IPS-NIHi7 (cell line): ENCODE measurements at regions not wholly inside any gene's neighbourhood (a gene's known extent, or its start where the extent isn't known, plus 50 kb on each side); places are given as distances from the start of the nearest gene placed in this dataset.

Source experiments
- DNase-seq: peaks from one replicate; pipeline ENCODE4 v3.0.0; 2012; ENCODE audit warnings: mixed read lengths; ENCODE audit errors: extremely low spot score

DNA sequence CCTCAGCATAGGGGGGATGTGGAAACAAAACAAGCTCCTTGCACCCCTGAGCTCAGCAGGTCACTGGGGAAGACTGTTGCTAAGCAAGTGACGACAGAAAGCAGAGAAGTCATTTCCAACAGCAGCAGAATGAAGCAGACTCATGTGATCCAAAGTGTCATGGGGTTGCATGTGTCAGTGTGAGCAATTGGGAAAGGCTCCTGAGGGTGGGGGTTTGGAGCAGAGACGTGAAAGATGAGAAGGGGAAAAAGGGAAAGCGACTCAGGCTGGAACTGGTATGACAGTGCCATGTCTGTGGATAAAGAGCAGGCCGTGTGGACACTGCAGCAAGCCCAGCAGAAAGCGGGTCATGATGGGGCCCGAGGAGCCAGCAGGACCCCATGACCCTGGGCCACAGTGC is 363.9 kb downstream of the PREX1 start:
- DNase-seq, result no peak

DNA sequence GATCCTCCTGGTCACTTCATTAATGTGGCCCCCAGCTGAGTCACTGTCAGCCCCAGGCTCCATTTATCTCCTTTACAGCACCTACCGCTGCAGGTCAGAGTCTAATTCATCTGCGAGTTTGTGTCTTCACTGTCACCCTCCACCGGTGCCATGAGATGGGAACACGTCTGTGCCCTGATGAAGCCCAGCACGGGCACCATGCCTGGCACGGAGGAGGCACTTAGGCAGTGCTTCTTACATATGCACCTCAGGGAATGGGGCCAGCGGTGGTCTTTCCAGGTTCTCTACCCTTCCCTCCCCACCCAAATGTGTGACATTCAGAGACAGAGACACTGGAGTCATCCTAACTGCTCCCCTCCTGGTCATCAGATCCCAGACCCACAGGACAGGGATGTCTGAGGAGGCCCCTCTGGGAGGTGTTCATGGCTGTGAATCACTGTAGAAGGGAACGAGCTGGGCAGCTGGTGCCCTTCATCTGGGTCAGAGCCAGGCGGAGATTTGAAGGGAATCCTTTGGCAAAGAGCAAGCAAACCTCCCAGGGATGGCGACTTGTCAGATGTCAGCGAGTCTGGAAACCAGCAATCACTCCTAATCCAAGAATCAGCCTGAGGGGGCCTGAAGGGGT is 364.6 kb downstream of the PREX1 start:
- DNase-seq, result no peak

DNA sequence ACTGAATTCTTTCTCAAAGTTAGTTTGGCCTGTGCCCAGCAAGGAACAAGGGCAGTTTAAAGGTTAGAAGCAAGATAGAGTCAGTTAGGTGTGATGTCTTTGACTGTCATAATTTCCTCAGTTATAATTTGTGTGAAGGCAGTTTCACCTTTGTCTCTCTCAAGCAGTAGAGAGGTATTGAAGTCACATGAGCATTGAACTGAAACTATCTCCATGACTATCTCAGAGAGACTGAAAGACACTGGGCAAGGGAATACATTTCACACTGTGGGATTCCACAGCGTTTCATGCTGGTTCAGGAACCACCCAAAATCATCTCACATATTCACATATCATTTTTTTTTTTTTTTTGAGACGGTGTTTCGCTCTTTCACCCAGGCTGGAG is 366.1 kb downstream of the PREX1 start:
- no peak for DNase-seq

DNA sequence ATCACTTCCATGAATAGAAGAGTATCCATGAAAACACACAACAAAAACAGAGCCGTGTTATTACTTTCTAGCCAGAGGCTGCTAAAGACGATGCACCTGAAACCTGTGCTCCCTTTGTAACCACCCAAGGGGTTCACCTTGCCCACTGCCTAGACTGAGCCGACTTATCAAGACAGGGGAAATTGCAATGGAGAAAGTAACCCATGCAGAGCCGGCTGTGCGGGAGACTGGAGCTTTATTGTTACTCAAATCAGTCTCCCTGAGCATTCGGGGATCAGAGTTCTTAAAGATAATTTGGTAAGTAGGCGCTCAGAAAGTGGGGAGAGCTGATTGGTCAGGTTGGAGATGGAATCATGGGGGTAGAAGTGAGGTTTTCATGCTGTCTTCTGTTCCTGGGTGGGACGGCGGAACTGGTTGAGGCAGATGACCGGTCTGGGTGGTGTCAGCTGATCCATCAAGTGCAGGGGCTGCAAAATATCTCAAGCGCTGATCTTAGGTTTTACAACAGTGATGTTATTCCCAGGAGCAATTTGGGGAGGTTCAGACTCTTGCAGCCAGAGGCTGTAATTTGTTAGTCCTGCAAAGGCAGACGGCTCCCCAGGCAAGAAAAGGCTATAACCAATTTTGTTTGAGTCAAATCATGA is 366.6 kb downstream of the PREX1 start:
- no peak for DNase-seq

DNA sequence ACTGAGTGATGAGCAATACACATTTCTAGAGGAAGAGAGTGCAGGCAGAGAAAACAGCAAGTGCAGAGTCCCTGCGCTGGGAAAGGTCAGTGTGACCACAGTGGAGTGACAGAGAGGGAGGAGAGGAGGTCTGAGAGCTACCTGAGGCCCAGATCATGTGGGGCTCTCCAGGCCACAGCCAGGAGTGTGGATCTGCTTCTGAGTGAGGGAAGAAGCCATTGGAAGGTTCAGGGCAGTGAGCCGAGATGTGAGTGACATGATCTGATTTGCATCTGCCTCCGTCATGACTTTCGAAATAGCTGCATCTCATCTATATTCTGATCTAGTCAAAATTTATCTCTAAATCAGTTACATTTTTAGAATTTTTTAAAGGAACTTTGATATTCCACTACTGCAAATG is 367.1 kb downstream of the PREX1 start:
- no peak for DNase-seq

DNA sequence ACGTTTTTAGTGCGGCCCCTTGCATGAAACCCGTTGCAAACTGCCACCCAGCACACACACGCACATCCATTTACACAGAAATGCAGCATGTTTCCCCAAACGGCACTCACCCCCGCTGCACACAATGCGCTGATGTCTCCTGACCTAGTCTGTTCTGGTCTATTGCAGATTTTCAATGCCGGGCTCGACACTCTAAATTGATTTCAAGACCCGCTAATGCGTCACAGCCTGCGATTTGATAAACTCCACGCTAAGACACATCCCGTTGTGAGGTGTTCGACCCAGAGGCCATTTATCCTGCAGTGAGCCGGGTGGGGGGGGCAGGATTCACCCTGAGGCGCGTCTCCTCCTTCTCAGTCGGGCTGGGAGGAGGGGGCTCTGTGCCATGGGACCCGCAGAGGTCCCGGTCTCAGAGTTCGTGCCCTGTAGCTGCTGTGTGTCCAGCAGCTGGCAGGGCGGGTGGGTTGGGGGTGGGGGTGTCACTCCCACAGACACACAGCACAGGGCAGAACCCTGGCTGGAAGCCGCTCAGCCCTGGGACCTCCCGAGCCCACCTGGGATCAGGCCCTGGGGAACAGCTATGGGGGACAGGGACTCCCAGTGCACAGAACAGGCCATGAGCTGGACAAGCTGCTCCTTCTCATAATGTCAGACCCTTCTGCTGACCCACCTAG is 367.9 kb downstream of the PREX1 start:
- no peak for DNase-seq

DNA sequence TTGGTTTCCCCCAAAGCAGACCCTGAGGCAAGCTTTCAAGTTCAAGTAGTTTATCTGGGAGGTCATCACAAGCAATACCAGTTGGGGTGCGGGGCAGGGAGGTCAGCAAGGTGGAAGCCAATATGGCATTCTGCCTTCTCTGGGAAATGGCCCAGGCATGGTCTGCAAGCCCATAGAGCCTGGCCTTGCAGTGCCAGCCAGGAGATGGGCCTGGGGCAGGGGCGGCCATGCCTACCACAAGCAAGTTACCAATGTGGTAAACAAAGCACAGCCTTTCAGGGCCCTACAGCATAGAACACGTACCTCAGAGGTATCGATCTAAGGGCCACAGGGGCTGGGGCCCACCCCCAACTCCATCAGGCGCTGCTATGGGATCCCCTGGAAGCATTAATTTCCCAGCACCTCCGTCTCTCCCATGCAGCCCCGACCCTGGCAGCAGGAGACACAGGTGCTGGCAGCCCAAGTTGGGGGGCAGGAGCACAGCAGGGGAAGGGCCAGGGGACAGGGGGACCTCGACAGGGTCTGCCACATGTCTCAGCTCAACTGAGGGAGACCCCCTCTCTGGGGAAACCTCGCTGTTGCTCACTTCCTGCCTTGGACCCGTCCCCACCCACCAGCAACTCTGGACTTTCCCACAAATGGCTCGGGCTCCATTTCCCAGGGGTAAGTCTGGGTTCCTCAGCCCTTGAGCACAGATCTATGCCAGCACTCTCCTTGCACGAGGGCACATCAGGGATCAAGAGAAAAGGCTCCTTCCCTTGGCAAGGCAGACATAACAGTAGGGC is 369.0 kb downstream of the PREX1 start:
- no peak for DNase-seq

DNA sequence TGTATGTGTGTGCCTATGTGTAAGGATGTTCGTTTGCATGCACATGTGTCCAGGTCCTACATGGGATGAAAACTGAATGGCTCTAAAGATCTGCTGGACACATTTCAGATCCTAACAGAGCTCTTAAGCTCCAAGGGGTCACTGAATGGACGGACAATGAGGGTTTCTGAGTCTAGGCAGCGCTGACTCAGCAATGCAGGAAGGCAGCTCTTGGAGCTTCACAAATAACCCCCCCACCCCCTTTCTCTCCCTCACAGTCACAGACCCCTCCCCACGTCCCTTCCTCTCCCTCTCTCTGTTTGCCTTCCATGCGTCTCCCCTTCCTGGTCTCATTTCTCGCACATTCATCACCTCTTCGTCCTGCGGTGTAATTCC is 369.8 kb downstream of the PREX1 start:
- no peak for DNase-seq

DNA sequence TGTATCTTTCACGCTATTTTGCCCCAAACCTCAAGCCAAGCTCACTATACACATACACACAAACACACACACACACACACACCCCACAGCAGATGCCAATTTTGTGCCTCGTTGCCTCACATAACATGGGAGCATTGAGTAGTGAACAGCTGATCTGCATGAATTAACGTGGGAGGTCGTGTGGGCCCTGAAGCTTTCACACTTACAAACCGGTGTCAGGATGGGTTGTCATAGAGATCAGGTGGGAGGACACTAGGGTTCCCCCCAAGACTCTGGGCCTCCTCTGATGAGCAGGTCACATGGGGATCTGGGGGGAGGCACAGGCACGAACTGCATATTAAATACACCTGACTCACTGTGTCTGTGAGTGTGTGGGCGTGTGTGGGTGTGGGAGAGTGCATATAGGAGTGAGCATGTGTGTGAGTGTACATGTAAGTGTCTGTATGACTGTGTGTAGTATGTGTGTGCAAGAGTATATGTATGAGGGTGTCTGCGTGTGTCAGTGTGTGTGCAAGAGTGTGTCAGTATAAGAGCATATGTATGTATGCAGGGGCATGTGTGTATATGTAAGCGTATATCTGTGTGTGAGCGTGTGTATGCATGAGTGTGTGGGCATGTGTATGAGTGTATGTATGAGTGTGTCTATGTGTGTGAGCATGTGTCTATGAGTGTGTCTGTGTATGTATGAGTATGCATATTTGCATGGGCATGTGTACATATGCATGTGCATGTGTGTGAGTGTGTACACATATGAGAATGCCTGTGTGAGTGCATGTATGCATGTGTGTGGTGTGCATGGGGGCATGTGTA is 370.4 kb downstream of the PREX1 start:
- no peak for DNase-seq

DNA sequence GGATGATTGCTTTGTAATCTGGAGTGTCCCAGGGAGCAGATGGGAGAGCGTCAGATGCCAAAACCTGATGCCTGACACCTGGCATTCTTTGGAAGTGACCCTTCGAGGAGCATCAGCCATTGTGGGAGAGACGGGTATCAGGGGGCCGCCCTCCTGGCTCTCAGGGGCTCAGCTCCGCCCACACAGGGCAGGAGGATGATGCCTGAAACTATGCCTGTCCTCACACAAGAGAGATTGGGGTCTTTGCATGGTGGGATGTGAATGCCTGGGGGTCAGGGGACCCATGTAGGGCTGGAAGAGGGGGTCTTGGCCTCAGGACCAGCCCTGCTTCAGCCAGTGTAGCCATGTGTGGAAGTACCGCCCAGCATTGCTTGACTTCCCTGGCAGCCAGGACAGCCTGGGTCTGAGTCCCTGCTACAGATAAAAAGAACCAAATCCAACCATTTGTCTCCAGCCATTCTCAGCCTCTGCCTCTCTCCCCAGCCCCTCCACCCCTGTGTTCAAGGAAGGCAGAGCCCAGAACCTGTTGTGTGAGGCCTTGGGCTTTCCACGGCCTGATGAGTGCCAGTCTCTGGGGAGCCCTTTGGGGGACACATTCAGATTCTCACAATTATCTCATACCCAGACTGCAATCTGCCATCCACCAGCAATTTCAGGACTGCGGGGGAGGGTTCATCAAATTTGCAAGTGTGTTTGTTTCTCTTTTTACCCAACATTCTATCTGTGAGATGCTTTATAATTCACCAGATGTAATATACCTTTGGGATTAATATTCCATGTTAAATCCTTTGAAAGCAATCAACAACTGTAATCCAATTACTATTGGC is 371.2 kb downstream of the PREX1 start:
- DNase-seq, result peak; percentile 41

DNA sequence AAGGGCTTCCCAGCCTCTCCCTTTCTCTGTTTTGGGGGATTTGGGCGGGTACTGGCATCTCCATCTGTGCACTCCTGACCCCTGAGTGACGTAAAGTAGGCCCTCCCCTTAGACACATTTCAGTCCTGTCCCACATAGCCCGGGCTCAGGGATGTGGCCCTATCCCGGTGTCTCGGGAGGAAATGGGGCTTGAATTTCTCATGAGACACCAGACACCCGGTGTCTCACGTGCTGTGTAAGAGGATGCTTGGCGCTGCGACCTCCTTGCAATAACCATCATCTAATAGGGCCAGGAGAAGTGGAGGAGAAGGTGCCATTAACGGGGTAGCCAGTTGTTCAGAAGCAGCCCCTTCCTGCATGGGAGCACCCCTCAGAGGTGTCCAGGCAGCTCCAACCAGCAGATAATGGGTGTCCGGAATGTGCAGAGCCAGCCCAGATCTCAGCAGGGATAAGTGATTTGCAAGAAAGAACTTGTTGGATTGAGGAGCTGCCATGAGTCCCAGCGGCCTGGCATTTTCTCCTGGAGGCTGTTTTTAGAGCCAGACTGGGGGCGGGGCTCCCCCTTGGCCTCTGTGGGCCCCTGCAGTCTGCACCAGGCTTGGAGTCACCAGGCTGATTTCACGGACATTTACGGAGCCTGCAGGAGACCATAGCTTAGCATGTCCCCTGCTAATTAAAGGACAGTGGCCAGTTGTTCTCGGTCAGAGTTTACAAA is 372.0 kb downstream of the PREX1 start:
- DNase-seq, result no peak

DNA sequence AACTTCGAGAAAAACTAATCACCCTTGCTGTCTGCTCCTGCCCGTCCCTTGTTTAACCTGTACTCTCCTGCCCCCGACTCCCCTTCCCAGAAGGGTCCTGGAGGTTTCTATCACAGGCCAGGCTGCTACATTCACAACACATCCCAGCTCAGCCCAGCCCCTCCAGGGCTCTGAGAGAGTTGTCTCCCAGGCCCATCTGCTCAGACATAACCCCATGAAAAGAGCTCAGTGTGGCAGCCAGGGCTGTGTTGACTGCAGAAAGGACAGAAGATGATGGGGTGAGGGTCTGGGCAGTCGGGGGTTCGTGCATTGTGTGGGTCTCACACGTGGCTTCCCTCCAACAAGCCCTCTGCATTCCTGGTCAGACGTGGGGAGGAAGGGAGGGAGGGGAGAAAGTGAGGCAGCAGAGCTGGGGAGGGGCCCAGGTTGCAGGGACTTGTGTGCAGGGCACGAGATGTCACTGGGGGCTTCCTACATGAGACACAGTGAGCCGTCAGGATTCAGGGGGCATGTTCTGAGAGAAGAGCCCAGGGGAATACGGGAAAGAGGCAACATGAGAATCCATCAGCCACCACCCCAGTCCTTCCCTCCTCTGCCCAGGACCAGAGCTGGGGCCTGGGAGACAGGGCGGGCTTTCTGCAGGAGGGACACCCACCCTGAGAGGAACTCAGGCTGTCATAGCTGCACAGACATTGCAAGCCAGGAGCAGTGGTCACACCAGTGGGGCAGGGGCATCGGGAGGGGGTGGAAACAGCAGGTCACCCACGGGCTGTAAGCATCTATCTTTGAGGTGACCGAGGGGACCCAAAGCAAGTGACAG is 372.9 kb downstream of the PREX1 start:
- no peak for DNase-seq

DNA sequence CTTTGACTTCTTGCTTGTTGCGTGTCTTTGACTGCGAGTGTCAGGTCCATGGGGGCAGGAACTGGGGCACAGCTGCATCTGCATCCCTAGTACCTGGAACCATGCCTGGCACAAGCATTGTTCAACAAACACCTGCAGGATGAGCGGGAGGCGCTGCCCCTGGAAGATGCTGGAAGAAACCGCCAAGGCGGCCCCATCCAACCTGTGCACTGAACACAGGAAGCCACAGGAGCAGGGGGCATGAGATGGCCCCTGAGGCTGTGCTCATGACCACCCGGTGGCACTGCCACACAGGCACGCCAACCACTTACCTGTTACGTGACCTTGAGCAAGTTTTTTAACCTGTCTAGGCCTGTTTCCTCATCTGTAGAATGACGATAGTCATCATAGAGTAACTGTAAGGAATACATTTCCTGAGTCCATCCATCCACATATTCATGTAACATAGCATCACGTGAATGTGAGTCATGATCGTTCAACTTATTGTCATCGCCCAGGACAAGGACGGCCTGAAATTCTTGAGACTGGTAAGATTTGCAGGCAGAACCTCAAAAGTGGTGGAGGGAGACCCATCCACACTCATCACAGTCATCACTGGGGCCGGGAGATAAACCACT is 374.2 kb downstream of the PREX1 start:
- no peak for DNase-seq

DNA sequence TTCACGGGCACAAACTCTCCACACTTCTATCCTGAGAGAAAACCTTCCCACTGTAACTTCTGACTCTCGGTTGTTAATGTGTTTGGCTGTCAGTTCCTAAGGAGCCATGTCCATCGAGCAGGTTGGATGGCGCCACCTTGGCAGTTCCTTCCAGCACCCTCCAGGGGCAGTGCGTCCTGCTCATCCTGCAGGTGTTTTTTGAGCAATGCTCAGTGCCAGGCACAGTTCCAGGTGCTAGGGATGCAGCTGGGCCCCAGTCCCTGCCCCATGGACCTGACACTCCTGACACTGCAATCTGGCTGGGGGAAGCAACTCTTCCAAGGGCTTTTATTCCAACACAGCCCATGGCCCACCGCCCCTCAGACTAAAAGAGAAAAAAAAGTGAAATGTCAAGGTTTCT is 376.4 kb downstream of the PREX1 start:
- peak; percentile 41 for DNase-seq

DNA sequence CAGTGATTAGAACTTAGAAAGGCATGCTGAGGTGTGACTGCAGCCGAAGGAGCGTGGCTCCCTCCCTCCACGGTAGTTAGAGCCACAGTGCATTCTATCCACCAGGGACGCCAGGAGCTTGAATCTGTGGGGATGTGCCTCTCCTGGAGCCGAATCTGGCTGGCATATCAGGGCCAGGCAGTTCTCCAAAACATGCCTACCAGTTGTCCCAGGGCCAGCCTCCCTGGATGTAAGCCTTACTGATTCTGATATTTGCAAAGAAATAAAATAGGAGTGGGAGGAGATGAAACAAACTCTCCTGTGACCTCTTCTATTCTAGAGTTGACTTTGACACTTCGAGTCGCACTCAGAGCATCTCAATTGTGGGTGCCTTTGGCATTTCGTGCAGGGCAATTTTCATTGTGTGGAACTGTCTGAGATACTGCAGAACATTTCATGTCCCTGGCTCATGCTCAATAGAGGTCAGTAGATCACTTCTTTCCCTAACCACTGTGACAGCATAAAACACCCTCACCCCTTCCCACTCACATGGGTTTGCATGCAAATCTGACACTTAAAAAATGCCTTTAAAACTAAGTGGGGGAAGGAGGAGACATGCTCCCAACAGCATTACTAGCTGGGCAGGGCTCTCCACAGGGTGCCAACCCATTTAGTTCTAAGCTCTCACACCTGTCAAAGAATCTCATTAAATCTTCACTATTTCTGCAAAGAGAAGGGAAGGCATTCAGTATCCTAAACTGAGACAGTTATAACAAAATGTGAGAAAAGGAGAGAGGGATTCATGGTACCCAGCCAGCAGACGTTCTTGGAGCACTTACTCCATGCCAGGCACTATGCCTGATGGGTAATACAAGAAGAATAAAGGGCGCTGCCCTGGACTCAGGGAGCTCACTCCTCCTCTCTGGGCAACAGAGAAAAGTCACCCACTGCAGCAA is 378.9 kb downstream of the PREX1 start:
- DNase-seq, result no peak

DNA sequence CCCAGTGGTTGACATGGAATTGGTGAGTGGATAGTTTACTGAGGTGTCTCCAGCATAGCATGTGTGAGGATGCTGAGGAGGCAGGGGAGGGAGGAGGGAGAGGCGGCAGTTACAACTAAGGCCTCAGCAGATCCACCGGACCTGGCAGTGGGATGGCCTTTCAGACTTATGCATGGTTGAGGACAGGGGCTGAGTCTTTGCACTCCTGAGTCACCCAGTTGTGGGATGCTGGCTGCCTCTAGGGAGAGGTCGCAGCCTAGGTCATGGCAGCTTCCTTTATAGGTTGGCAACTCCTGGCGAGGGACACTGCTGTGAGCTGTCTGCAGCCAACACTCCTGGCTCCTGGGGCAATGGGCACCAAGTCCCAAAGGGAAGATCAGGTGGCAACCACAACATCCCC is 380.3 kb downstream of the PREX1 start:
- no peak for DNase-seq

DNA sequence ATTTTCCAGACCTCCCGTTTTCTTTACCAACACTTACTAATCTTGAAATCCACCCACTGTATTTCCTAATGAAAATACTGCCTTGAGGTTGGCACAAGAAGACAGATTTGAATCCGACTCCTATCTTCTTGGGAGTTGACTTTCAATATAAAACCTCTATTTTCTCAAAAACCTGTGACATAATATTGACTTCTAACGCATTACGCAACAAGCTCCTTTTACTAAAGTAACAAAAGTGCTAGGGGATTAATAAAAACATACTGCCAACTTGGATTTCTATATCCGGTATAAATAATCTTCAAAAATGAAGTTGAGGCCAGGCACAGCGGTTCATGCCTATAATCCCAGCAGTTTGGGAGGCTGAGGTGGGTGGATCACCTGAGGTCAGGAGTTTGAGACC is 382.0 kb downstream of the PREX1 start:
- DNase-seq, result no peak

DNA sequence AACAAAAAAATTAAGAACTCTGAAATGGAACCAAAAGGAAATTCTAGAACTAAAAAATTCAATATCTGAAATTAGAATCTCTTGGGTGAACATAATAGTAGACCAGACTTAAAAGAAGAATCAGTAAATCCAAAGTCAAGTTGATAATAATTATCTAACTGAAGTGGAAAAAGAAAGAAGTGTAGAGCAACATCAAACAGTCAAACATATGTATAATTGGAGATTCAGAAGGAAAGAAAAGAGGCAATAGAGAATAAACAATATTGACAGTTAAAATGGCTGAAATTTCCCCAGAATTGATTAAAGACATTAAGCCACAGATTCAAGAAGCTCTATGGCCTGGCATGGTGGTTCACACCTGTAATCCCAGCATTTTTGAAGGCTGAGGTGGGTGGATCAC is 383.6 kb downstream of the PREX1 start:
- no peak for DNase-seq
